Neural cell (in vitro differentiated cells): ENCODE measurements at regions not wholly inside any gene's neighbourhood (a gene's known extent, or its start where the extent isn't known, plus 50 kb on each side); places are given as distances from the start of the nearest gene placed in this dataset.
"Not testable (repeated sequence)": the region's sequence is repeated elsewhere in the genome, so short reads cannot be mapped to it uniquely, and the experiment has no call there.

Experiments used
- H2AFZ ChIP-seq: fragments of 200-600, 300-800 bp; sonication (generic), shearing (Covaris generic); 2 replicates; pipeline ENCODE4 v1.6.0; 2014; ENCODE audit warnings: low read depth, mild to moderate bottlenecking, antibody characterized with exemption, low read length, moderate library complexity
- H3F3A ChIP-seq: fragments of 200-600 bp; shearing (Covaris generic); 2 replicates; pipeline ENCODE4 v1.6.1; 2016; ENCODE audit warnings: mild to moderate bottlenecking, moderate library complexity, mixed read lengths, antibody characterized with exemption, low read length; ENCODE audit not compliant: insufficient read depth, poor library complexity, severe bottlenecking
- H3K27ac ChIP-seq: fragments of 200-600, 300-800 bp; sonication (generic), shearing (Covaris generic); 2 replicates; pipeline ENCODE4 v1.5.1; 2014; ENCODE audit warnings: mild to moderate bottlenecking, low read length, moderate library complexity
- H3K27me3 ChIP-seq: fragments of 300-800, 200-600 bp; sonication (generic), shearing (Covaris generic); 2 replicates; pipeline ENCODE4 v1.6.0; 2014; ENCODE audit warnings: mild to moderate bottlenecking, low read depth, low read length, moderate library complexity; ENCODE audit not compliant: insufficient read depth
- H3K36me3 ChIP-seq: fragments of 300-800, 200-600 bp; sonication (generic), shearing (Covaris generic); 2 replicates; pipeline ENCODE4 v1.5.1; 2014; ENCODE audit warnings: mild to moderate bottlenecking, antibody characterized with exemption, low read length, moderate library complexity; ENCODE audit not compliant: insufficient read depth
- H3K4me2 ChIP-seq: fragments of 300-800, 200-600 bp; sonication (generic), shearing (Covaris generic); 2 replicates; pipeline ENCODE4 v1.6.0; 2014; ENCODE audit warnings: mild to moderate bottlenecking, low read length
- H3K4me3 ChIP-seq: fragments of 300-800, 200-600 bp; sonication (generic), shearing (Covaris generic); 2 replicates; pipeline ENCODE4 v1.5.1; 2014; ENCODE audit warnings: mild to moderate bottlenecking, low read length, moderate library complexity
- H3K79me2 ChIP-seq: fragments of 200-600 bp; shearing (Covaris generic); replicated peaks from 2 replicates; pipeline ENCODE4 v1.6.0; 2014; ENCODE audit warnings: mild to moderate bottlenecking, low read length, moderate library complexity; ENCODE audit not compliant: insufficient read depth
- H3K9ac ChIP-seq: fragments of 300-800, 200-600 bp; sonication (generic), shearing (Covaris generic); 2 replicates; pipeline ENCODE4 v1.6.1; 2016; ENCODE audit warnings: mild to moderate bottlenecking, low read length, mixed read lengths
- H3K9me2 ChIP-seq: fragments of 200-600 bp; shearing (Covaris generic); 2 replicates; pipeline ENCODE4 v1.6.1; 2016; ENCODE audit warnings: mild to moderate bottlenecking, low read length, mixed read lengths; ENCODE audit not compliant: insufficient read depth
- H3K9me3 ChIP-seq: fragments of 200-600, 300-800 bp; sonication (generic), shearing (Covaris generic); 2 replicates; pipeline ENCODE4 v1.6.1; 2016; ENCODE audit warnings: mild to moderate bottlenecking, mixed run types, low read length, moderate library complexity, mixed read lengths
- H4K20me1 ChIP-seq: fragments of 200-600 bp; shearing (Covaris generic); 2 replicates; pipeline ENCODE4 v1.6.1; 2016; ENCODE audit warnings: mild to moderate bottlenecking, mixed run types; ENCODE audit not compliant: insufficient read depth
- EP300 ChIP-seq: fragments of 450-650 bp; conservative IDR thresholded peaks from 2 replicates; pipeline ENCODE4 v1.6.1; 2014; ENCODE audit warnings: antibody characterized with exemption, mild to moderate bottlenecking, moderate library complexity; ENCODE audit not compliant: poor library complexity, severe bottlenecking
- EZH2 ChIP-seq: fragments of 200-600, 300-800 bp; shearing (Covaris generic), sonication (generic); IDR thresholded peaks from 2 replicates; pipeline ENCODE4 v1.6.1; 2014; ENCODE audit warnings: antibody characterized with exemption, low read length, borderline replicate concordance, mild to moderate bottlenecking; ENCODE audit not compliant: insufficient read depth, poor library complexity, severe bottlenecking
- MXI1 ChIP-seq: fragments of 450-650 bp; conservative IDR thresholded peaks from 2 replicates; pipeline ENCODE4 v1.6.1; 2014; ENCODE audit warnings: antibody characterized with exemption, mild to moderate bottlenecking; ENCODE audit not compliant: poor library complexity, severe bottlenecking
- POLR2AphosphoS5 ChIP-seq: IDR thresholded peaks from 2 replicates; pipeline ENCODE4 v1.6.1; 2012
- RAD21 ChIP-seq: fragments of 450-650 bp; conservative IDR thresholded peaks from 2 replicates; pipeline ENCODE4 v1.6.1; 2014; ENCODE audit warnings: antibody characterized with exemption, mild to moderate bottlenecking, moderate library complexity
- SMC3 ChIP-seq: fragments of 450-650 bp; conservative IDR thresholded peaks from 2 replicates; pipeline ENCODE4 v1.6.1; 2014; ENCODE audit warnings: antibody characterized with exemption, mild to moderate bottlenecking, moderate library complexity; ENCODE audit not compliant: poor library complexity
- TAF1 ChIP-seq: IDR thresholded peaks from 2 replicates; pipeline ENCODE4 v1.6.1; 2012; ENCODE audit warnings: low read depth
- TF ChIP-seq, protein P1 (sequence below): fragments of 450-650 bp; IDR thresholded peaks from 2 replicates; pipeline ENCODE4 v1.5.1; 2014; ENCODE audit warnings: antibody characterized with exemption, mild to moderate bottlenecking, moderate library complexity; ENCODE audit not compliant: poor library complexity, severe bottlenecking
- TF ChIP-seq, protein P2 (sequence below): IDR thresholded peaks from 2 replicates; pipeline ENCODE4 v1.6.1; 2012; ENCODE audit warnings: borderline replicate concordance

DNA sequence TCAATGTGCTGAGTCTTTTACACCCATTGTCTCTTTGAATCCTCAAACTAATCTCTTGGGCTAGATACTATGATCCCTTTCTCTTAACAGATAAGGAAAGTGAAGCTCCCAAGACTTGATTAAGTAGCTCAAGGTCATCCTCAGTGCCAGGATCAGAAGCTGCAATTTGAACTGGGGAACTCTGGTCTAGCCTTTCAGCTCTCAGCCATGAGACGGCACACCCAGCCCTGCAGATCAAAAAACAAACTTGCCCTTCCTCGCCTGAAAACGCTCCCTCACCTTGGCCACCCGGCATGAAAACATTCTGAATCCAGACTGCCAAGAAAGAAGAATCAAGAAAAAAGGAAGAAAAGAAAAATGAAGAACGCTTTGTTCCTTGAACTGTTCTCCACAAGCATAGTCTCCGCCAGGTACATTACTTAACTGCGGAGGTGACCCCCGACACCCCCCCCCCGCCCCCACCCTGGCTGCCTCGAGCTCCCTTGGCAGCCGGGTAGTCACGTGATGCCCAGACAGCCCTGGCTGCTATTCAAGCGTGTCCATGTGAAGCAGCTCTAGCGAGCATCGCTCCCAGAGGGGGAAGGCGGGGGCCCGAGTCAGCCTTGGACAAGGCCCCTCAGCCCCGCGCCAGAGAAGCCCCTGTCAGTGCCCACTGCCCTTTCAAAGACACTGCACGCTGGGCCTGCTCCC, 451.2 kb downstream of the MIAT start:
- Histone ChIP-seq H3K4me2 (no peak overlapping the region), H2AFZ (no peak overlapping the region), H3K4me3 (no peak overlapping the region)

DNA sequence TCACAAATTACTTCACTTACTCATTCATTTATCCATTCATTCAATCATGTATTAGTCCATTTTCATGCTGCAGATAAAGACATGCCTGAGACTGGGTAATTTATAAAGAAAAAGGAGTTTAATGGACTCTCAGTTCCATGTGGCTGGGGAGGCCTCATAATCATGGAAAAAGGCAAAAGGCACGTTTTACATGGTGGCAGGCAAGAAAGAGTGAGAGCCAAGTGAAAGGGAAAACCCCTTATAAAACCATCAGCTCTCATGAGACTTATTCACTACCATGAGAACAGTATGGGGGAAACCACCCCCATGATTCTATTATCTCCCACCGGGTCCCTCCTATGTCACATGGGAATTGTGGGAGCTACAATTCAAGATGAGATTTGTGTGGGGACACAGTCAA, 452.0 kb downstream of the MIAT start:
- not testable (repeated sequence) for H3K79me2 ChIP-seq, H2AFZ ChIP-seq, H3K27ac ChIP-seq, H3K27me3 ChIP-seq, H3K9me2 ChIP-seq, H3K36me3 ChIP-seq, H3F3A ChIP-seq, H3K9me3 ChIP-seq, H3K4me3 ChIP-seq, H4K20me1 ChIP-seq, H3K4me2 ChIP-seq, H3K9ac ChIP-seq

More for the DNA sequence above, 451.2 kb downstream of the MIAT start:
- Histone ChIP-seq H3K79me2 (no peaks in the 10 kb centered on the region), H3K9me2 (no peaks in the 10 kb centered on the region), H4K20me1 (no peaks in the 10 kb centered on the region), H3K36me3 (no peaks in the 10 kb centered on the region), H3K9ac (no peak overlapping the region), H3K27me3 (no peaks in the 10 kb centered on the region), H3F3A (no peaks in the 10 kb centered on the region), H3K9me3 (no peaks in the 10 kb centered on the region), H3K27ac (no peak overlapping the region)
- TF ChIP-seq TAF1: no peak
- TF ChIP-seq MXI1: no peak
- no peak for TF ChIP-seq EP300
- TF ChIP-seq, protein P1, sequence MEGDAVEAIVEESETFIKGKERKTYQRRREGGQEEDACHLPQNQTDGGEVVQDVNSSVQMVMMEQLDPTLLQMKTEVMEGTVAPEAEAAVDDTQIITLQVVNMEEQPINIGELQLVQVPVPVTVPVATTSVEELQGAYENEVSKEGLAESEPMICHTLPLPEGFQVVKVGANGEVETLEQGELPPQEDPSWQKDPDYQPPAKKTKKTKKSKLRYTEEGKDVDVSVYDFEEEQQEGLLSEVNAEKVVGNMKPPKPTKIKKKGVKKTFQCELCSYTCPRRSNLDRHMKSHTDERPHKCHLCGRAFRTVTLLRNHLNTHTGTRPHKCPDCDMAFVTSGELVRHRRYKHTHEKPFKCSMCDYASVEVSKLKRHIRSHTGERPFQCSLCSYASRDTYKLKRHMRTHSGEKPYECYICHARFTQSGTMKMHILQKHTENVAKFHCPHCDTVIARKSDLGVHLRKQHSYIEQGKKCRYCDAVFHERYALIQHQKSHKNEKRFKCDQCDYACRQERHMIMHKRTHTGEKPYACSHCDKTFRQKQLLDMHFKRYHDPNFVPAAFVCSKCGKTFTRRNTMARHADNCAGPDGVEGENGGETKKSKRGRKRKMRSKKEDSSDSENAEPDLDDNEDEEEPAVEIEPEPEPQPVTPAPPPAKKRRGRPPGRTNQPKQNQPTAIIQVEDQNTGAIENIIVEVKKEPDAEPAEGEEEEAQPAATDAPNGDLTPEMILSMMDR: no peak
- TF ChIP-seq, protein P2, sequence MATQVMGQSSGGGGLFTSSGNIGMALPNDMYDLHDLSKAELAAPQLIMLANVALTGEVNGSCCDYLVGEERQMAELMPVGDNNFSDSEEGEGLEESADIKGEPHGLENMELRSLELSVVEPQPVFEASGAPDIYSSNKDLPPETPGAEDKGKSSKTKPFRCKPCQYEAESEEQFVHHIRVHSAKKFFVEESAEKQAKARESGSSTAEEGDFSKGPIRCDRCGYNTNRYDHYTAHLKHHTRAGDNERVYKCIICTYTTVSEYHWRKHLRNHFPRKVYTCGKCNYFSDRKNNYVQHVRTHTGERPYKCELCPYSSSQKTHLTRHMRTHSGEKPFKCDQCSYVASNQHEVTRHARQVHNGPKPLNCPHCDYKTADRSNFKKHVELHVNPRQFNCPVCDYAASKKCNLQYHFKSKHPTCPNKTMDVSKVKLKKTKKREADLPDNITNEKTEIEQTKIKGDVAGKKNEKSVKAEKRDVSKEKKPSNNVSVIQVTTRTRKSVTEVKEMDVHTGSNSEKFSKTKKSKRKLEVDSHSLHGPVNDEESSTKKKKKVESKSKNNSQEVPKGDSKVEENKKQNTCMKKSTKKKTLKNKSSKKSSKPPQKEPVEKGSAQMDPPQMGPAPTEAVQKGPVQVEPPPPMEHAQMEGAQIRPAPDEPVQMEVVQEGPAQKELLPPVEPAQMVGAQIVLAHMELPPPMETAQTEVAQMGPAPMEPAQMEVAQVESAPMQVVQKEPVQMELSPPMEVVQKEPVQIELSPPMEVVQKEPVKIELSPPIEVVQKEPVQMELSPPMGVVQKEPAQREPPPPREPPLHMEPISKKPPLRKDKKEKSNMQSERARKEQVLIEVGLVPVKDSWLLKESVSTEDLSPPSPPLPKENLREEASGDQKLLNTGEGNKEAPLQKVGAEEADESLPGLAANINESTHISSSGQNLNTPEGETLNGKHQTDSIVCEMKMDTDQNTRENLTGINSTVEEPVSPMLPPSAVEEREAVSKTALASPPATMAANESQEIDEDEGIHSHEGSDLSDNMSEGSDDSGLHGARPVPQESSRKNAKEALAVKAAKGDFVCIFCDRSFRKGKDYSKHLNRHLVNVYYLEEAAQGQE: no peak
- no peak for TF ChIP-seq POLR2AphosphoS5
- no peak for TF ChIP-seq RAD21
- TF ChIP-seq EZH2: no peak
- no peak for TF ChIP-seq SMC3
